ENCODE measurements at regions not wholly inside any gene's neighbourhood (a gene's known extent, or its start where the extent isn't known, plus 50 kb on each side); places are given as distances from the start of the nearest gene placed in this dataset.

GRCh38 chr16:85415196-85416090 lies 197.7 kb upstream of the GSE1 start:
- TF ChIP-seq CTCF (IDR thresholded peaks at IDR 0.05 in 4 of 5, conservative IDR thresholded peaks at IDR 0.05 in 1 of 5) (no peak), POLR2A (IDR thresholded peaks at IDR 0.05) (no peak)
